Kidney (tissue), 13 donors: ENCODE measurements at regions not wholly inside any gene's neighbourhood (a gene's known extent, or its start where the extent isn't known, plus 50 kb on each side); places are given as distances from the start of the nearest gene placed in this dataset.

Experiments
- DNase-seq, 5 donors: peaks; one replicate each; pipeline ENCODE4 v3.0.0-alpha.2; 2013 to 2020
- FAIRE-seq: peaks from 2 replicates; lab custom pipeline; 2012; peaks lifted over from hg19 to GRCh38; lab: Jason Lieb, UNC
- H3K27ac ChIP-seq, 2 donors: one replicate each; pipeline ENCODE4 v1.7.0; 2013; ENCODE audit warnings: low read depth in 2 of 2, low read length in 2 of 2, inconsistent platforms in 1 of 2
- H3K27me3 ChIP-seq: one replicate; pipeline ENCODE4 v1.7.1; 2013; ENCODE audit warnings: low read length, inconsistent platforms; ENCODE audit not compliant: control insufficient read depth, insufficient read depth
- H3K36me3 ChIP-seq, 3 donors: one replicate each; pipeline versions ENCODE4 v1.7.0 to v1.7.1; 2013; ENCODE audit warnings: low read length in 3 of 3, control low read depth in 1 of 3, inconsistent platforms in 1 of 3; ENCODE audit not compliant: insufficient read depth in 3 of 3, control insufficient read depth in 2 of 3
- H3K4me1 ChIP-seq, 3 donors: one replicate each; pipeline versions ENCODE4 v1.7.0 to v1.7.1; 2013; ENCODE audit warnings: low read length in 3 of 3, inconsistent platforms in 1 of 3, low read depth in 1 of 3; ENCODE audit not compliant: control insufficient read depth in 2 of 3, insufficient read depth in 2 of 3
- H3K4me3 ChIP-seq, 3 donors: one replicate each; pipeline versions ENCODE4 v1.7.0 to v1.8.1; 2013; ENCODE audit warnings: low read length in 3 of 3, control low read depth in 1 of 3, inconsistent platforms in 1 of 3
- H3K9ac ChIP-seq, 3 donors: one replicate each; pipeline versions ENCODE4 v1.7.0 to v1.7.1; 2013; ENCODE audit warnings: low read length in 3 of 3, control low read depth in 1 of 3, inconsistent platforms in 1 of 3
- H3K9me3 ChIP-seq, 3 donors: one replicate each; pipeline versions ENCODE4 v1.7.0 to v1.7.1; 2013; ENCODE audit warnings: low read length in 3 of 3, control low read depth in 1 of 3, inconsistent platforms in 1 of 3; ENCODE audit not compliant: control insufficient read depth in 2 of 3, insufficient read depth in 1 of 3
- intact Hi-C: fragments of 100-400 bp; cut with DNase I; formaldehyde crosslinking; loops from one replicate; pipeline ENCODE4 v1.11.1; 2022
- TF ChIP-seq, protein P1 (sequence below): IDR thresholded peaks from 3 replicates; pipeline ENCODE4 v1.5.1; 2012; ENCODE audit warnings: mild to moderate bottlenecking, moderate library complexity, borderline replicate concordance; ENCODE audit not compliant: insufficient read depth; ENCODE audit errors: extremely low read depth
- donor health status: control.
- donor health status: control.
- donor health status: control.
- donor health status: control.
- donor health status: control.
- donor health status: DM: yes; HTN: yes; CAD: no.
- donor health status: Normal renal cell carcinoma (clear cell type).

DNA sequence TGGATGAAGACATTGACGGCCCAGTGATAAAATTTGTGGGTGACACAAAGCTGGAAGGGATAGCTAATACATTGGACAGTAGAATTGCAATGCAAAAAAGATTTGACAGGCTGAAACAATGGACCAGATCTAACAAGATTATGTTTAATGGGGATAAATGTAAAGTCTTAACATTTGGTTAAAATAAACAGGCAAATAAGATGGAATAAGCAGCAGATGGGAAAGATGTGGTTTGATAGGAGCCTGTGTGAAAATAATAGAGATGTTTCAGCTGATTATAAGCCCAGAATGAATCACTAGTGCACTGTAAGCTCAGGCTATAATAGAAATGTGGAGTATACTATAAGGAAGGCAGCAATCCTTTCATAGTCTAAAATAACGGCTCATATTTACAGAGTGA lies 66.2 kb upstream of the NHLH2 start:
- TF ChIP-seq, protein P1, sequence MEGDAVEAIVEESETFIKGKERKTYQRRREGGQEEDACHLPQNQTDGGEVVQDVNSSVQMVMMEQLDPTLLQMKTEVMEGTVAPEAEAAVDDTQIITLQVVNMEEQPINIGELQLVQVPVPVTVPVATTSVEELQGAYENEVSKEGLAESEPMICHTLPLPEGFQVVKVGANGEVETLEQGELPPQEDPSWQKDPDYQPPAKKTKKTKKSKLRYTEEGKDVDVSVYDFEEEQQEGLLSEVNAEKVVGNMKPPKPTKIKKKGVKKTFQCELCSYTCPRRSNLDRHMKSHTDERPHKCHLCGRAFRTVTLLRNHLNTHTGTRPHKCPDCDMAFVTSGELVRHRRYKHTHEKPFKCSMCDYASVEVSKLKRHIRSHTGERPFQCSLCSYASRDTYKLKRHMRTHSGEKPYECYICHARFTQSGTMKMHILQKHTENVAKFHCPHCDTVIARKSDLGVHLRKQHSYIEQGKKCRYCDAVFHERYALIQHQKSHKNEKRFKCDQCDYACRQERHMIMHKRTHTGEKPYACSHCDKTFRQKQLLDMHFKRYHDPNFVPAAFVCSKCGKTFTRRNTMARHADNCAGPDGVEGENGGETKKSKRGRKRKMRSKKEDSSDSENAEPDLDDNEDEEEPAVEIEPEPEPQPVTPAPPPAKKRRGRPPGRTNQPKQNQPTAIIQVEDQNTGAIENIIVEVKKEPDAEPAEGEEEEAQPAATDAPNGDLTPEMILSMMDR = no peak
- H3K27me3 ChIP-seq = no peaks in the 10 kb centered on the region
- H3K36me3 ChIP-seq = no peaks in the 10 kb centered on the region
- no peaks in the 10 kb centered on the region for H3K4me1 ChIP-seq
- FAIRE-seq = no peak
- H3K27ac ChIP-seq = no peak overlapping the region
- intact Hi-C loops = no loop called here
- DNase-seq = no peak
- H3K9ac ChIP-seq = no peak overlapping the region
- no peaks in the 10 kb centered on the region for H3K9me3 ChIP-seq
- no peak overlapping the region for H3K4me3 ChIP-seq

DNA sequence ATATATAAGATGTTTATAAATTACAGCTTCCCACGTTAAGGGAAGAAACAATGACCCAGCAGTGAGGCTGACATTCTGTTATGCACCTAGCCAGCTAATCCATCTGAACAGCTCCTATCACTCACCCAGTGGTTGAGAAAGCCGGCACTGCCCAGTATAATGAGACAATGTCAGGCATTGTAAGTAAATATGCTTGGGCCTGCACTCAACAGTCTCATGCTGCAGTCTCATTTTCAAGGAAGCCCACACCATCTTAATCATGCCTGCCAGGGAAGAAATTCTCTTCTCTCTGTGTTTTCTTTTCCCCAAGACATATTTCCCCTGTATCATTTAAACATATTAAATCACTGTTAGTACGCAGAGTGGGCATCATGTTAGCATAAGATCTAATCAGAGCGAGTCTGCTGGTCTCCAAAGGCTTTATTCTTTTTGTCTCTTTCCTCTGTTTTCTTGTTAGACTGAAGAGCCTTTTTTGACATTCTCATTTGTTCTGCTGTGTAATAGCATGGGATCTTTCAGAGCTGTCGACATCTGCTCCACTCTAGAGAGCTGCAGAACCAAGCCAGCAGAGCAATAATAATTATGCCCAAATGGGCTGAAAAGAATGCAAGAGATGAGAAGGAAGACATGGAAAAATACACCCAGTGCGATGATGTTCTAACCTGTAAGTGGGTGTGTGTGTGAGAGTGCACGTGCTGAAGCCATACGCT lies 67.6 kb upstream of the SLC22A15 start:
- intact Hi-C loops = no loop called here
- Histone ChIP-seq H3K9me3 (no peaks in the 10 kb centered on the region), H3K9ac (no peak overlapping the region), H3K36me3 (no peaks in the 10 kb centered on the region), H3K27ac (no peak overlapping the region), H3K4me1 (no peaks in the 10 kb centered on the region), H3K27me3 (no peaks in the 10 kb centered on the region), H3K4me3 (no peak overlapping the region)
- DNase-seq (no peak), FAIRE-seq (no peak)
- TF ChIP-seq, protein P1 = no peak

DNA sequence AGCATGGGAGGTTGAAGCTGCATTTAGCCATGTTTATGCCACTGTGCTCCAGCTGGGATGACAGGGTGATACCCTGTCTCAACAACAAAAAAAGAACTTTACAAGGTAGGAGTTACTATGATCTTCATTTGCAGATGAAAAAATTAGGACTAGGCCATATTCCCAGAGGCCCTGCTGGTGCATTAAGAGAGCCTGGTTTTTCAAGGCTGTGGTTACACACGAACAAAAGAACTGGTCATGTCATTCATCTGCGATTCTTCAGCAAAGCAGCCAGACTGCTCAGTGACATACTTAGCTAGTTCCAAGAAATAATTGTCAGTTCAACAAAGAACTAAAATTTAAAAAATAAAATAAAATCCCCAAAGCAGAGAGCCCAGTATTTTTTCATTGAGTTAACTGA lies 66.1 kb upstream of the SLC22A15 start:
- Histone ChIP-seq H3K27me3 (no peaks in the 10 kb centered on the region), H3K9ac (no peak overlapping the region), H3K36me3 (no peaks in the 10 kb centered on the region), H3K4me3 (no peak overlapping the region), H3K4me1 (no peaks in the 10 kb centered on the region), H3K27ac (no peak overlapping the region), H3K9me3 (no peaks in the 10 kb centered on the region)
- no peak for DNase-seq
- no peak for FAIRE-seq
- TF ChIP-seq, protein P1 = no peak
- intact Hi-C loops = no loop called here

DNA sequence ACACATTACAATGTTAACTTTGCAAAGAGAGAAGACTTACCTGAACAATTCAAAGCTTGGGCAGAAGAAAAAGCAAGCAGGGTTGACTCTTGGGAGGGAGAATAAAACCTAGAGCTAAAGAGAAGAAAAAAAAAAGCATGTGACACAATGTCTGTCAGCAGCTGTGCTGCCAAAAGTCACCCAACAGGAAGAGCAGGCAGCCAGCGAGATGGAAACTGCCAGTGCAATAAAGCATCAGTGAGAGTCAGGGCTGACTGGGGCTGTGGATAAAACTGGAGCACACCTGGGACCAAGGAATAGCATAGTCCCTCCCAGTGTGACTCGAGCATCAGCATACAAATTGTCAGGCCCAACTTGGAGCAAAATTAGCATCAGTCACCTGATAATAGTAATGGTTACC lies 65.0 kb upstream of the SLC22A15 start:
- DNase-seq = peak in 4 of 5 donors; percentile 50 to 65 (median 57)
- TF ChIP-seq, protein P1 = no peak
- intact Hi-C loops = no loop called here
- H3K9ac ChIP-seq = no peak overlapping the region
- no peak overlapping the region for H3K4me3 ChIP-seq
- H3K36me3 ChIP-seq = no peaks in the 10 kb centered on the region
- H3K27ac ChIP-seq = no peak overlapping the region
- no peaks in the 10 kb centered on the region for H3K27me3 ChIP-seq
- no peaks in the 10 kb centered on the region for H3K4me1 ChIP-seq
- H3K9me3 ChIP-seq = no peaks in the 10 kb centered on the region
- no peak for FAIRE-seq
